ENCODE measurements at regions not wholly inside any gene's neighbourhood (a gene's known extent, or its start where the extent isn't known, plus 50 kb on each side); places are given as distances from the start of the nearest gene placed in this dataset.
A peak's percentile ranks its signal among the peaks of the same experiment; 100 is the strongest.

DNA sequence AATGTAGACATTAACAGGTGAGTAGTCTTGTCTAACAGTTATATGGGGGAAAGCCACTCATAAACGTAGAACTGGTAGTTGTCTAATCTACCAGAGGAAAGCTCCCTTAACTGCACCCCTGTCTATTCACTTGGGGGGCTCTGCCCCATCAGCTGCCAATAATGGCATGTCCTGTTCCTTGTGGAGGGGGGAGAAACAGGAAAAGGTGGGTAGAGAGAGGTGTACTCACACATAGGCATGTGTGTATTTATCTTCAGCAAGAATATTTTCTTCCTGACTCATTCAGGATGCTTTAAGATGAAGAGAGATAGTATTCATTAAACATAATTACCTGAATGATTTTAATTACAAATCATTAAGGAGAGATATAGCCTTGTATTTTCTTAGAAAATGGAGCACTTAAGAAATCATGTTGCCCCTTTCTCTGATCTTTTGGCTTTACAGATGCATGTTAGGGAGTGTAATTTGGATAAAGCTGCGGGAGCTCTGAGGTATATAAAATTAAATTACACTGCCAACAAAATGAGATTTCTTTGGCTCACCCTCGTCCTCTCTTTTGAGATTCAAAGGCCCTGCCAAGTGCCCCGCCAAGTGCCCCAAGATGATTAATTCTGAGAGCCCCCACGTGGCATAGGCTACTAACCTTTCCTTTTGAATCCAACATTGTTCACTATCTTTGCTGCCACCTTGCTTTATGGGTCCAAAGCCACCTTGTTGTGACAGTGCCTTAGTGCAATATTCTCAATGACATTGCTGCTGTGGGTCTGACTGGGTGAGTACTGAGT is 286.3 kb upstream of the LYPLAL1 start:
- no peaks in the 10 kb centered on the region for H3K9me3 ChIP-seq (ENCODE audit: low read length)
- no peaks in the 10 kb centered on the region for H3F3A ChIP-seq (ENCODE audit: low read length, unreplicated experiment)
- intact Hi-C loops (cut with micrococcal nuclease), result no loop called here
- H3K27ac ChIP-seq (ENCODE audit: low read length), result peak overlapping the region; percentile 51
- CTCF ChIA-PET, result interaction anchor here (0.6 to 1.0 kb wide), 2 partner anchors 8 to 179 kb away, joined by 3 read pairs; no protein-coding TSS in a partner anchor
- peak overlapping the region; percentile 11; the same call in 1 of the 2 replicates for H2AFZ ChIP-seq (ENCODE audit: low read length)
- DNase-seq (peak; percentile 91), ATAC-seq (peak; percentile 81)
- no peak overlapping the region for H3K4me3 ChIP-seq (ENCODE audit: low read length)
- peaks cover 38% of the 10 kb centered on the region for H3K4me1 ChIP-seq (ENCODE audit: insufficient read depth, low read length)
- H3K9ac ChIP-seq (ENCODE audit: low read length), result 0 out of 2 replicates have a peak overlapping the region, but pooled peaks have one; percentile 0
- H3K79me2 ChIP-seq (ENCODE audit: low read length), result no peaks in the 10 kb centered on the region
- no peaks in the 10 kb centered on the region for H3K9me2 ChIP-seq (replicated peaks; ENCODE audit: low read length)
- no TSS peak for BruUV-seq (replicated peaks)
- H3K27me3 ChIP-seq (ENCODE audit: low read length), result no peaks in the 10 kb centered on the region
- POLR2A ChIA-PET (ENCODE audit: unreplicated experiment), result interaction anchor here (0.6 kb wide), 1 partner anchor 302 kb away, joined by 3 read pairs; no protein-coding TSS in a partner anchor
- no peaks in the 10 kb centered on the region for H4K20me1 ChIP-seq (ENCODE audit: low read length)
- peak overlapping the region; percentile 55 for H3K4me2 ChIP-seq (ENCODE audit: low read length)
- no peak for TF ChIP-seq EZH2phosphoT487 (IDR thresholded peaks at IDR 0.05; ENCODE audit: borderline replicate concordance, low read length)
- TF ChIP-seq, protein P1, sequence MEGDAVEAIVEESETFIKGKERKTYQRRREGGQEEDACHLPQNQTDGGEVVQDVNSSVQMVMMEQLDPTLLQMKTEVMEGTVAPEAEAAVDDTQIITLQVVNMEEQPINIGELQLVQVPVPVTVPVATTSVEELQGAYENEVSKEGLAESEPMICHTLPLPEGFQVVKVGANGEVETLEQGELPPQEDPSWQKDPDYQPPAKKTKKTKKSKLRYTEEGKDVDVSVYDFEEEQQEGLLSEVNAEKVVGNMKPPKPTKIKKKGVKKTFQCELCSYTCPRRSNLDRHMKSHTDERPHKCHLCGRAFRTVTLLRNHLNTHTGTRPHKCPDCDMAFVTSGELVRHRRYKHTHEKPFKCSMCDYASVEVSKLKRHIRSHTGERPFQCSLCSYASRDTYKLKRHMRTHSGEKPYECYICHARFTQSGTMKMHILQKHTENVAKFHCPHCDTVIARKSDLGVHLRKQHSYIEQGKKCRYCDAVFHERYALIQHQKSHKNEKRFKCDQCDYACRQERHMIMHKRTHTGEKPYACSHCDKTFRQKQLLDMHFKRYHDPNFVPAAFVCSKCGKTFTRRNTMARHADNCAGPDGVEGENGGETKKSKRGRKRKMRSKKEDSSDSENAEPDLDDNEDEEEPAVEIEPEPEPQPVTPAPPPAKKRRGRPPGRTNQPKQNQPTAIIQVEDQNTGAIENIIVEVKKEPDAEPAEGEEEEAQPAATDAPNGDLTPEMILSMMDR (conservative IDR thresholded peaks at IDR 0.05; ENCODE audit: low read depth, low read length), result no peak
- TF ChIP-seq EZH2 (IDR thresholded peaks at IDR 0.05; ENCODE audit: low read length, unreplicated experiment), result no peak
- no peaks in the 10 kb centered on the region for H3K36me3 ChIP-seq (ENCODE audit: low read depth, low read length)

DNA sequence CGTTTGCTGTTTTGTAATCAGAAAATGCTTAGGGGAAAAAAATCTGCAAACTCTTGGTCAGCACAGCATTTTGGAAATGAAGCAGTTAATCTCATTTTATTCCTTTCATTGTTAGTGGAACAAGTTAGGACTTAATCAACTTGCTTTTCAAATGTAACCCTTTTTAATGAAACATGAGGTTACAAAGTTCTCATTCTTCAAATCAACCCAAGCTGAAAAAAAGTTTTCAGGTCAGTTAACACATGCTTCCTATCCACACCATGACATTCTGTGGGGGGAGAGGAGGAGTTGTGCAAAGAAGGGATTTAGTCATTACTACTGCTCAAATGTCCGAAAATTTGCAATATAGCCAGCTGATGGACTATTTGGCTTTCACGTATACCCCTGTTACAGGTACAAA is 283.2 kb upstream of the LYPLAL1 start:
- no peaks in the 10 kb centered on the region for H3K79me2 ChIP-seq (ENCODE audit: low read length)
- no peaks in the 10 kb centered on the region for H3K9me2 ChIP-seq (replicated peaks; ENCODE audit: low read length)
- TF ChIP-seq, protein P1 (conservative IDR thresholded peaks at IDR 0.05; ENCODE audit: low read depth, low read length), result no peak
- TF ChIP-seq EZH2phosphoT487 (IDR thresholded peaks at IDR 0.05; ENCODE audit: borderline replicate concordance, low read length) (no peak), EZH2 (IDR thresholded peaks at IDR 0.05; ENCODE audit: low read length, unreplicated experiment) (no peak)
- no peak for DNase-seq
- BruUV-seq (replicated peaks), result no TSS peak
- peaks cover 54% of the 10 kb centered on the region for H3K4me1 ChIP-seq (ENCODE audit: insufficient read depth, low read length)
- H3K27me3 ChIP-seq (ENCODE audit: low read length), result no peaks in the 10 kb centered on the region
- H3F3A ChIP-seq (ENCODE audit: low read length, unreplicated experiment), result no peaks in the 10 kb centered on the region
- no peak overlapping the region for H3K27ac ChIP-seq (ENCODE audit: low read length)
- H3K4me3 ChIP-seq (ENCODE audit: low read length), result no peak overlapping the region
- no peak overlapping the region for H3K9ac ChIP-seq (ENCODE audit: low read length)
- POLR2A ChIA-PET (ENCODE audit: unreplicated experiment), result no interaction called here
- ATAC-seq, result no peak
- H3K4me2 ChIP-seq (ENCODE audit: low read length), result no peak overlapping the region
- H4K20me1 ChIP-seq (ENCODE audit: low read length), result no peaks in the 10 kb centered on the region
- H3K9me3 ChIP-seq (ENCODE audit: low read length), result no peaks in the 10 kb centered on the region
- no peaks in the 10 kb centered on the region for H3K36me3 ChIP-seq (ENCODE audit: low read depth, low read length)
- no peak overlapping the region for H2AFZ ChIP-seq (ENCODE audit: low read length)
- intact Hi-C loops (cut with micrococcal nuclease), result loop anchor here (10.0 kb wide), 2 partner anchors 336 to 396 kb away; no protein-coding TSS in a partner anchor
- CTCF ChIA-PET, result no interaction called here

DNA sequence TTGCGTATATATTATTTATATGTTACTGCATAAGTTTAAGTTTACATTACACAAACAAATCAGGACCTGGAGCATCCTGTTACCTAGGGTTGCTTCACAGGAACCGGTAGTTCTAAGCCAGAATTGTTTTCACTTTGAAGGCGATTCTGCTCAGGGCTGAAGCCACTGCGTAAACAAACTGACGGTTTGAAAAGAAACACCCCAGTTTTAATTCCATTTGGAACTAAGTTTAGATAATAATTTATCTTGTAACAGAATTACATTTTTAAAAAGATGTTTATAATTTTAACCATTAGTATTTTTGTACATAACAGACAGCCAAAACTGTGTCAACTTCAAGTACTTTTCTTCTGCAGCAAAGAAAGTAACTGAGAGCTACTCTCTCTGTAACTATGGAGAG is 282.1 kb upstream of the LYPLAL1 start:
- Histone ChIP-seq H3K9me2 (replicated peaks; ENCODE audit: low read length) (no peaks in the 10 kb centered on the region), H3K79me2 (ENCODE audit: low read length) (no peaks in the 10 kb centered on the region), H3K9ac (ENCODE audit: low read length) (no peak overlapping the region), H3K27ac (ENCODE audit: low read length) (no peak overlapping the region), H3K9me3 (ENCODE audit: low read length) (no peaks in the 10 kb centered on the region), H4K20me1 (ENCODE audit: low read length) (no peaks in the 10 kb centered on the region), H3K4me2 (ENCODE audit: low read length) (no peak overlapping the region), H3K4me3 (ENCODE audit: low read length) (no peak overlapping the region), H3K36me3 (ENCODE audit: low read depth, low read length) (no peaks in the 10 kb centered on the region), H3K4me1 (ENCODE audit: insufficient read depth, low read length) (peaks cover 54% of the 10 kb centered on the region), H3K27me3 (ENCODE audit: low read length) (no peaks in the 10 kb centered on the region), H3F3A (ENCODE audit: low read length, unreplicated experiment) (no peaks in the 10 kb centered on the region), H2AFZ (ENCODE audit: low read length) (no peak overlapping the region)
- ATAC-seq (no peak), DNase-seq (no peak)
- intact Hi-C loops (cut with micrococcal nuclease), result loop anchor here (10.0 kb wide), 2 partner anchors 337 to 397 kb away; no protein-coding TSS in a partner anchor
- CTCF ChIA-PET, result no interaction called here
- no peak for TF ChIP-seq EZH2phosphoT487 (IDR thresholded peaks at IDR 0.05; ENCODE audit: borderline replicate concordance, low read length)
- no peak for TF ChIP-seq EZH2 (IDR thresholded peaks at IDR 0.05; ENCODE audit: low read length, unreplicated experiment)
- TF ChIP-seq, protein P1 (conservative IDR thresholded peaks at IDR 0.05; ENCODE audit: low read depth, low read length), result no peak
- POLR2A ChIA-PET (ENCODE audit: unreplicated experiment), result no interaction called here
- no TSS peak for BruUV-seq (replicated peaks)
